ENCODE measurements at regions not wholly inside any gene's neighbourhood (a gene's known extent, or its start where the extent isn't known, plus 50 kb on each side); places are given as distances from the start of the nearest gene placed in this dataset.
"Not testable (repeated sequence)": the region's sequence is repeated elsewhere in the genome, so short reads cannot be mapped to it uniquely, and the experiment has no call there.

- not testable (repeated sequence) for H3K4me3 ChIP-seq (ENCODE audit: low read depth, low read length); H3K4me1 ChIP-seq (ENCODE audit: control insufficient read depth, insufficient read depth, low read length); H3K36me3 ChIP-seq (ENCODE audit: control insufficient read depth, insufficient read depth, low read length); H3K27ac ChIP-seq (ENCODE audit: low read depth, low read length); H3K27me3 ChIP-seq (ENCODE audit: control insufficient read depth, insufficient read depth, low read length); H3K9ac ChIP-seq (ENCODE audit: low read length)
- peaks cover 56% of the 10 kb centered on the region; the same call in 1 of the 2 replicates for H3K9me3 ChIP-seq (ENCODE audit: control insufficient read depth, insufficient read depth, low read depth, low read length)
Observed at GRCh38 chr14:106233191-106233590, 706.8 kb downstream of the TMEM121 start.

- H3K27me3 ChIP-seq (ENCODE audit: control insufficient read depth, insufficient read depth, low read length); H3K9ac ChIP-seq (ENCODE audit: low read length); H3K4me3 ChIP-seq (ENCODE audit: low read depth, low read length); H3K36me3 ChIP-seq (ENCODE audit: control insufficient read depth, insufficient read depth, low read length); H3K4me1 ChIP-seq (ENCODE audit: control insufficient read depth, insufficient read depth, low read length); H3K27ac ChIP-seq (ENCODE audit: low read depth, low read length): not testable (repeated sequence)
- H3K9me3 ChIP-seq (ENCODE audit: control insufficient read depth, insufficient read depth, low read depth, low read length), result peaks cover 54% of the 10 kb centered on the region; the same call in 1 of the 2 replicates
Observed at GRCh38 chr14:106234525-106235254, 708.3 kb downstream of the TMEM121 start.

- H3K9me3 ChIP-seq (ENCODE audit: control insufficient read depth, insufficient read depth, low read depth, low read length), result peaks cover 56% of the 10 kb centered on the region; the same call in 1 of the 2 replicates
- H3K4me3 ChIP-seq (ENCODE audit: low read depth, low read length), result no peak overlapping the region
- no peak overlapping the region for H3K9ac ChIP-seq (ENCODE audit: low read length)
- H3K27ac ChIP-seq (ENCODE audit: low read depth, low read length), result no peak overlapping the region
- H3K27me3 ChIP-seq (ENCODE audit: control insufficient read depth, insufficient read depth, low read length), result no peaks in the 10 kb centered on the region; the same call in 1 of the 2 replicates
- H3K36me3 ChIP-seq (ENCODE audit: control insufficient read depth, insufficient read depth, low read length), result no peaks in the 10 kb centered on the region
- H3K4me1 ChIP-seq (ENCODE audit: control insufficient read depth, insufficient read depth, low read length), result no peaks in the 10 kb centered on the region
Observed at GRCh38 chr14:106235356-106236159, 709.2 kb downstream of the TMEM121 start.

DNA sequence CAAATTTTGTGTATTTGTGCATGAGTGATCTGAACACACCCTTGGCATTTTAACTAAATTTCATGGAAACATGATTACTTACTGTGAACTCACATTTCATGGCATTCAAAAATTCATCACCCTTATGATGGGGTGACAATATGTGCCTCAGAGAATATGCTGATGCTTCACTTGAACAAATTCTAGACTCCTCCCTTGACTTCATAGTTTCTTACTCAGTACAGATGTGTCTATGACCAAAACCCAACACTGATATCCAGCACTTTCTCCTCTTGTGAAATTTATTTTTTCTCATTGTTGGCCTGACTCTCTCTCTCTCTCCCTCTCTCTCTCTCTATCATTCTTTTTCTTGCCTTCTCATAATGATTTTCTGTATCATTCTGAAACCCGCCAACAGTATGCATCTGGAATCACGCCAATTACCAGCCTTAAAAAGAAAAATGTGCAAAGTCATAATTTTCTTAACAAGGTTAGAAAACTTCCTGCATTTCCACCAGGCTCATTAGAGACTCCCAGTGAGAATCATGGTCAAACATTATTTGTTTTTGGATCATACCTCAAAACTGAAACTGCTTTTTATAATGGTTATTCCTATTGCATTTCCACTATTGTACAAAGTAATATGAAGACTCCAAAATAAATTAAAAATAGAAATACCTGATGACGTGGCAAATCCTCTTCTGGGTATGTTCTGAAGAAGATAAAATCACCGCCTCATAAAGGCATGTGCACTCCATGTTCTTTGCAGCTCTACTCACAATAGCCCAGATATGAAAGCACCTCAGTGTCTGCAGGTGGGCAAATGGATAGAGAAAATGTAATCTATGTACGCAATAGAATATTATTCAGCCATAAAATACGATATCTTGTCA is 722.2 kb downstream of the TMEM121 start:
- Histone ChIP-seq H3K27ac (ENCODE audit: low read depth, low read length) (no peak overlapping the region), H3K9me3 (ENCODE audit: control insufficient read depth, insufficient read depth, low read depth, low read length) (peaks cover 31% of the 10 kb centered on the region; the same call in 1 of the 2 replicates), H3K9ac (ENCODE audit: low read length) (no peak overlapping the region), H3K27me3 (ENCODE audit: control insufficient read depth, insufficient read depth, low read length) (no peaks in the 10 kb centered on the region), H3K4me1 (ENCODE audit: control insufficient read depth, insufficient read depth, low read length) (no peaks in the 10 kb centered on the region), H3K36me3 (ENCODE audit: control insufficient read depth, insufficient read depth, low read length) (no peaks in the 10 kb centered on the region), H3K4me3 (ENCODE audit: low read depth, low read length) (no peak overlapping the region)

GRCh38 chr14:106253995-106254394 is 727.6 kb downstream of the TMEM121 start:
- not testable (repeated sequence) for H3K9ac ChIP-seq (ENCODE audit: low read length); H3K4me3 ChIP-seq (ENCODE audit: low read depth, low read length); H3K4me1 ChIP-seq (ENCODE audit: control insufficient read depth, insufficient read depth, low read length); H3K27me3 ChIP-seq (ENCODE audit: control insufficient read depth, insufficient read depth, low read length); H3K36me3 ChIP-seq (ENCODE audit: control insufficient read depth, insufficient read depth, low read length); H3K27ac ChIP-seq (ENCODE audit: low read depth, low read length)
- peaks cover 34% of the 10 kb centered on the region; the same call in 1 of the 2 replicates for H3K9me3 ChIP-seq (ENCODE audit: control insufficient read depth, insufficient read depth, low read depth, low read length)

- Histone ChIP-seq H3K9me3 (ENCODE audit: control insufficient read depth, insufficient read depth, low read depth, low read length) (peaks cover 39% of the 10 kb centered on the region; the same call in 1 of the 2 replicates), H3K27me3 (ENCODE audit: control insufficient read depth, insufficient read depth, low read length) (peaks cover 13% of the 10 kb centered on the region; the same call in 1 of the 2 replicates)
- not testable (repeated sequence) for H3K36me3 ChIP-seq (ENCODE audit: control insufficient read depth, insufficient read depth, low read length); H3K9ac ChIP-seq (ENCODE audit: low read length); H3K27ac ChIP-seq (ENCODE audit: low read depth, low read length); H3K4me1 ChIP-seq (ENCODE audit: control insufficient read depth, insufficient read depth, low read length); H3K4me3 ChIP-seq (ENCODE audit: low read depth, low read length)
Observed at GRCh38 chr14:106257569-106257994, 731.2 kb downstream of the TMEM121 start.

- Histone ChIP-seq H3K36me3 (ENCODE audit: control insufficient read depth, insufficient read depth, low read length) (no peaks in the 10 kb centered on the region), H3K27ac (ENCODE audit: low read depth, low read length) (no peak overlapping the region), H3K27me3 (ENCODE audit: control insufficient read depth, insufficient read depth, low read length) (peaks cover 24% of the 10 kb centered on the region; the same call in 1 of the 2 replicates), H3K4me1 (ENCODE audit: control insufficient read depth, insufficient read depth, low read length) (no peaks in the 10 kb centered on the region), H3K4me3 (ENCODE audit: low read depth, low read length) (no peak overlapping the region), H3K9ac (ENCODE audit: low read length) (no peak overlapping the region), H3K9me3 (ENCODE audit: control insufficient read depth, insufficient read depth, low read depth, low read length) (peaks cover 58% of the 10 kb centered on the region; the same call in 1 of the 2 replicates)
Observed at GRCh38 chr14:106268013-106268727, 741.8 kb downstream of the TMEM121 start.

DNA sequence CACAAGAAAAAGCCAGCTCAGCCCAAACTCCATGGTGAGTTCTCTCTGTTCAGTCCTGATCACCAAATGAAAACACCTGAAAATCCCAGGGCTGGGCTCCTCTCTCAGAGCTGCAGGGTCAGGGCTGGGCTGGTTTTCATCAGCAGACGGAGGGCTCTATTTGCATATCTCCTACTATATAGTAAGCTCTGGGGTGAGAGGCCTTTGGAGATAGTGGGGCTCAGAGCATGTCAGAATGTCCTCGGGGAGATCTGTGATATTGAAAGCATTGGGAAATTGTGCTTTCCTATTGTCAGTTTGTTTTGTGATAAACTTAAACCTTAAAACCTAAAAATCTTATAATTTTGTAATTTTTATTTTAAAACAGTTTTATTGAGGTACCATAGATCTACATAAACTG is 742.6 kb downstream of the TMEM121 start:
- Histone ChIP-seq H3K27me3 (ENCODE audit: control insufficient read depth, insufficient read depth, low read length) (peaks cover 17% of the 10 kb centered on the region; the same call in 1 of the 2 replicates), H3K36me3 (ENCODE audit: control insufficient read depth, insufficient read depth, low read length) (no peaks in the 10 kb centered on the region), H3K9me3 (ENCODE audit: control insufficient read depth, insufficient read depth, low read depth, low read length) (peaks cover 52% of the 10 kb centered on the region; the same call in 1 of the 2 replicates), H3K4me1 (ENCODE audit: control insufficient read depth, insufficient read depth, low read length) (no peaks in the 10 kb centered on the region), H3K4me3 (ENCODE audit: low read depth, low read length) (no peak overlapping the region), H3K27ac (ENCODE audit: low read depth, low read length) (no peak overlapping the region), H3K9ac (ENCODE audit: low read length) (no peak overlapping the region)

GRCh38 chr14:106269451-106270204 is 743.2 kb downstream of the TMEM121 start:
- H3K9me3 ChIP-seq (ENCODE audit: control insufficient read depth, insufficient read depth, low read depth, low read length), result peaks cover 49% of the 10 kb centered on the region; the same call in 1 of the 2 replicates
- peaks cover 11% of the 10 kb centered on the region; the same call in 1 of the 2 replicates for H3K27me3 ChIP-seq (ENCODE audit: control insufficient read depth, insufficient read depth, low read length)
- H3K4me3 ChIP-seq (ENCODE audit: low read depth, low read length), result no peak overlapping the region
- no peaks in the 10 kb centered on the region for H3K4me1 ChIP-seq (ENCODE audit: control insufficient read depth, insufficient read depth, low read length)
- no peaks in the 10 kb centered on the region for H3K36me3 ChIP-seq (ENCODE audit: control insufficient read depth, insufficient read depth, low read length)
- no peak overlapping the region for H3K27ac ChIP-seq (ENCODE audit: low read depth, low read length)
- no peak overlapping the region for H3K9ac ChIP-seq (ENCODE audit: low read length)

All from HUES6 (cell line).